ENCODE measurements at regions not wholly inside any gene's neighbourhood (a gene's known extent, or its start where the extent isn't known, plus 50 kb on each side); places are given as distances from the start of the nearest gene placed in this dataset.

- no peaks in the 10 kb centered on the region for H3K36me3 ChIP-seq (ENCODE audit: control insufficient read depth in 2 of 2, extremely low read depth in 1 of 2, insufficient read depth in 2 of 2, low read length in 2 of 2)
- no peaks in the 10 kb centered on the region for H3K9me3 ChIP-seq (ENCODE audit: control insufficient read depth, low read depth, low read length)
- no peak for TF ChIP-seq CTCF (optimal IDR thresholded peaks at IDR 0.05 in 1 of 3, IDR thresholded peaks at IDR 0.05 in 1 of 3, conservative IDR thresholded peaks at IDR 0.05 in 1 of 3; ENCODE audit: extremely low read depth in 1 of 3, insufficient read depth in 2 of 3, low read length in 3 of 3)
- dilution Hi-C loops (cut with MboI; ENCODE audit: extremely low pct_ligation_motif_present, low sequenced_read_pairs): no loop called here
- H3K4me2 ChIP-seq (ENCODE audit: control insufficient read depth, extremely low read depth, insufficient read depth, low read depth, low read length): no peak overlapping the region
- H3K9ac ChIP-seq (ENCODE audit: control insufficient read depth, extremely low read depth, insufficient read depth, low read length): no peak overlapping the region
- no peaks in the 10 kb centered on the region for H3K9me1 ChIP-seq (ENCODE audit: control insufficient read depth, extremely low read depth, insufficient read depth, low read length)
- no peak overlapping the region for H3K4me3 ChIP-seq (ENCODE audit: control insufficient read depth in 2 of 3, extremely low read depth in 1 of 3, insufficient read depth in 2 of 3, low read depth in 1 of 3, low read length in 3 of 3)
- no peaks in the 10 kb centered on the region for H3K79me2 ChIP-seq (ENCODE audit: control insufficient read depth, insufficient read depth, low read length)
- DNase-seq (ENCODE audit: low read depth, low spot score) (no peak), FAIRE-seq (peak; percentile 59)
- peaks cover 25% of the 10 kb centered on the region for H3K4me1 ChIP-seq (ENCODE audit: control insufficient read depth, extremely low read depth, insufficient read depth, low read length)
- no peaks in the 10 kb centered on the region for H4K20me1 ChIP-seq (ENCODE audit: control insufficient read depth, extremely low read depth, insufficient read depth, low read length)
- H2AFZ ChIP-seq (ENCODE audit: control insufficient read depth, low read length): no peak overlapping the region
- no peak overlapping the region for H3K27ac ChIP-seq (ENCODE audit: control insufficient read depth, insufficient read depth, low read length)
- H3K27me3 ChIP-seq (ENCODE audit: control insufficient read depth, extremely low read depth, insufficient read depth, low read length): no peaks in the 10 kb centered on the region
Measured at GRCh38 chr10:125269716-125270115, 109.4 kb upstream of the CTBP2 start.

- Histone ChIP-seq H4K20me1 (ENCODE audit: control insufficient read depth, extremely low read depth, insufficient read depth, low read length) (no peaks in the 10 kb centered on the region), H3K9me1 (ENCODE audit: control insufficient read depth, extremely low read depth, insufficient read depth, low read length) (no peaks in the 10 kb centered on the region), H3K27me3 (ENCODE audit: control insufficient read depth, extremely low read depth, insufficient read depth, low read length) (no peaks in the 10 kb centered on the region), H3K27ac (ENCODE audit: control insufficient read depth, insufficient read depth, low read length) (no peak overlapping the region), H3K4me1 (ENCODE audit: control insufficient read depth, extremely low read depth, insufficient read depth, low read length) (peaks cover 49% of the 10 kb centered on the region), H3K4me3 (ENCODE audit: control insufficient read depth in 2 of 3, extremely low read depth in 1 of 3, insufficient read depth in 2 of 3, low read depth in 1 of 3, low read length in 3 of 3) (no peak overlapping the region), H3K79me2 (ENCODE audit: control insufficient read depth, insufficient read depth, low read length) (no peaks in the 10 kb centered on the region), H3K9me3 (ENCODE audit: control insufficient read depth, low read depth, low read length) (no peaks in the 10 kb centered on the region), H3K4me2 (ENCODE audit: control insufficient read depth, extremely low read depth, insufficient read depth, low read depth, low read length) (no peak overlapping the region), H3K36me3 (ENCODE audit: control insufficient read depth in 2 of 2, extremely low read depth in 1 of 2, insufficient read depth in 2 of 2, low read length in 2 of 2) (no peaks in the 10 kb centered on the region), H2AFZ (ENCODE audit: control insufficient read depth, low read length) (no peak overlapping the region), H3K9ac (ENCODE audit: control insufficient read depth, extremely low read depth, insufficient read depth, low read length) (no peak overlapping the region)
- DNase-seq (ENCODE audit: low read depth, low spot score) (no peak), FAIRE-seq (no peak)
- dilution Hi-C loops (cut with MboI; ENCODE audit: extremely low pct_ligation_motif_present, low sequenced_read_pairs): no loop called here
- no peak for TF ChIP-seq EZH2 (IDR thresholded peaks at IDR 0.05; ENCODE audit: low read length)
- no peak for TF ChIP-seq CTCF (optimal IDR thresholded peaks at IDR 0.05 in 1 of 3, IDR thresholded peaks at IDR 0.05 in 1 of 3, conservative IDR thresholded peaks at IDR 0.05 in 1 of 3; ENCODE audit: extremely low read depth in 1 of 3, insufficient read depth in 2 of 3, low read length in 3 of 3)
Measured at GRCh38 chr10:125266966-125267365, 106.6 kb upstream of the CTBP2 start.

All from keratinocyte (primary cell).